ENCODE measurements at regions not wholly inside any gene's neighbourhood (a gene's known extent, or its start where the extent isn't known, plus 50 kb on each side); places are given as distances from the start of the nearest gene placed in this dataset.
"Not testable (repeated sequence)": the region's sequence is repeated elsewhere in the genome, so short reads cannot be mapped to it uniquely, and the experiment has no call there.

DNA sequence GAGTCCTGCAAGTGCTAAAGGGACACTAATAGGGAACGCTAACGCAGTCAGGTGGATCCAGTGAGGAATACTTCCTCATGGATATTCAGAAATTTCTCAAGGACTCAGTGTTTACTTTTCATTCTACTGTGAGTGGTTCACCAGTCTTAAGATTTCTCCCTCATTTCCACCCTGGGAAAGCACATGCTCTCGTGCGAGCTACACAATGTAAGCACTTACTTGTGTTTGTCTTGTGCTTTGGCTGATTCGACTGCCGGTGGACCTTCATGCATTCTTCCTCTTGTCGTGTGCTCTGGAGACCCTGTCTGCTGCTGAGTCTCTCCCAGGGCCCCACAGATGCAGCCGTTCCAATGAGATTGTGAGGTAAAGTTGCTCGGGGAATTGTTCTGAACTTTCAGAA lies 180.1 kb downstream of the NUFIP1 start:
- DNase-seq: no peak

- no peak for DNase-seq
Measured at GRCh38 chr13:44808185-44808584, 181.1 kb downstream of the NUFIP1 start.

- DNase-seq: no peak
Measured at GRCh38 chr13:44807449-44808034, 181.7 kb downstream of the NUFIP1 start.

- no peak for DNase-seq
Measured at GRCh38 chr13:44806826-44807225, 182.4 kb downstream of the NUFIP1 start.

DNA sequence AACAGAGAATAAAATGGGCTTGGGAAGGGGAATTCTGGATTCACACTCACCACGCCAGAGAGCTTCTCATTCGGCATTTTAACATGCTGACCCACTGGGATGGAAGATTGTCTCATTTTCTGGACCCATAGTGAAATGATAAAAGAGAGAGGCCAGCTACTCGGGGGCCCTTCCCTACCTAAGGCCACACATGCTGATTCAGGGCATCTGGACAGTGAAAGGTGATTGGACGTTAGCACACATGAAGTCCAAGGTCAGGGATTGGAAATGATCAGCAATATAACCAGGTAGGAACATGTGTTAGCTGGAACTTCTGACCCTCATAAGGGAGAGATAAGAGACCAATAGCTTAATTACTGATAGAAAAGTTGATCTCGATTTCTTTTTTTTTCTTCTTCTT lies 183.7 kb downstream of the NUFIP1 start:
- DNase-seq: no peak

DNA sequence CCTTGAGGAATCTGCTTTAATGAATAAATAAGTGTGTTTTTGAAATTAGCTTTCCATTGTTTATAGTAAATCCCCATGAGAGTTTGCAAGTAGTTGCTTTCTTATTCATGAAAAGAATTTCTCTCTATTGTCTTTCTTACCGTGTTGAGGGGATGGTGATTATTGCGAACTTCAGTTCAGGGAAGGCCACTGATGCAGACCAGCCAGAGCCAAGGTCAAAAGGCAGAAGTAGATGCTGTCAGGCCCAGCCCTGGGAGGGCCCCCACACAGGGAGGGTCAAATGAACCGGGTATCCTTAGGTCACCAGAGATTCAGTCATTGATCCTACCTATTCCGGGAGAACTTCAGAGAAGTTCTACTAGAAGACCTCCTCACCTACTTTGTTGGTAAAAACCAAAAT lies 185.9 kb downstream of the NUFIP1 start:
- no peak for DNase-seq

DNA sequence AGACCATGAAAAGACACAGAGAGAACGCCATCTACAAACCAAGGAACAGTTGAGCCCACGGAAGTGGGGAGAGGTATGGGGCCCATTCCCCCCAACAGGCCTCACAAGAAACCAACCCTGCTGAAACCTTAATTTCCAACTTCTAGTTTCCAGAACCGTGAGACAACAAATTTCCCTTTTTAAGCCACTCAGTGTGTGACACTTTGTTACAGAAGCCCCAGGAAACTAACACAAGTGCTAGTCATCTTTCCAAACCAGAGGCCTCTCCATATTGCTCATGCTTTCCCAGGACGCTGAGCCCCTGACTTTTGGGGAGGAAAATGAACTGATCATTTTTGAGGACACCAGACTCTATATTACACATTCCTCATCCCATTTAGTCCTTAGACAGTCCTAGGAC lies 186.8 kb downstream of the NUFIP1 start:
- no peak for DNase-seq

GRCh38 chr13:44801990-44802389 lies 187.3 kb downstream of the NUFIP1 start:
- DNase-seq: no peak

GRCh38 chr13:44800626-44801025 lies 188.6 kb downstream of the NUFIP1 start:
- no peak for DNase-seq

- no peak for DNase-seq
Measured at GRCh38 chr13:44797685-44798084, 191.6 kb downstream of the NUFIP1 start.

- DNase-seq: no peak
Measured at GRCh38 chr13:44796597-44797490, 192.4 kb downstream of the NUFIP1 start.

- DNase-seq: not testable (repeated sequence)
Measured at GRCh38 chr13:44796039-44796438, 193.2 kb downstream of the NUFIP1 start.

GRCh38 chr13:44795176-44795575 lies 194.1 kb downstream of the NUFIP1 start:
- DNase-seq: no peak

DNA sequence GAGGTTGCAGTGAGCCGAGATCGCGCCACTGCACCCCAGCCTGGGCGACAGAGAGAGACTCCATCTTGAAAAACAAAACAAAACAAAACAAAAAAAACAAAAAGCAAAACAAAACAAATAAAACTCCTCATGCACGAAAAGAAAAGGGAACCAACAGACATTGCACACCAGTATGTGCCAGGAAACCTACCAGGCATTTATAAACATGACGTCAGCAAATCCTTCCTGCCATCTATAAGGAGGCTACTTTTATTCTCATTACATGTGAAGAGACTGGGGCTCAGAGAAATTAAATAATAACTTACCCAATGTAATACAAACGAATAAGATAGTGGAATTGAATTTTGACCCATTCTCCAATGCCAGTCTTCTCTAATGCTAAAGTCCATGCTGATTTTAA lies 197.2 kb downstream of the NUFIP1 start:
- DNase-seq: no peak

DNA sequence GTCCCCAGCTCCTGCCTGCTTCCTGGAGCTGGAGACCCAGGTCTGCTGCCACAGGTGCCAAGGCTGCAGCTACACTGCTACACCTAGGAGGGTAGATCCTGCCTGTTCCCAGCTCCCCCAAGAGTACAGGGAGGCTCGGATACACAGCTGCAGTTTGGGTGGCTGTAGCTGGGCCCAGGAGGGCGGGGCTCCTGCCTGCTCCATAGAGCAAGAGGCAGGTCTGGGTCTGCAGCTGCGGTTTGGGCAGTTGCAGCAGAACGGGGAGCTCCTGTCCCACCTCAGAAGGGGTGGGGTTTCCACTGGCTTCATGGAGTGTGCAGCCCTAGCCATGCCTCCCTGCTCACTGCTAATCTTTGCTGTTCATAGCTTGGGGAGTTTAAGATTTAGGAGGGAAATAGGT lies 199.0 kb downstream of the NUFIP1 start:
- no peak for DNase-seq

- DNase-seq: no peak
Measured at GRCh38 chr13:44787617-44788016, 201.7 kb downstream of the NUFIP1 start.

- no peak for DNase-seq
Measured at GRCh38 chr13:44786756-44787155, 202.5 kb downstream of the NUFIP1 start.

DNA sequence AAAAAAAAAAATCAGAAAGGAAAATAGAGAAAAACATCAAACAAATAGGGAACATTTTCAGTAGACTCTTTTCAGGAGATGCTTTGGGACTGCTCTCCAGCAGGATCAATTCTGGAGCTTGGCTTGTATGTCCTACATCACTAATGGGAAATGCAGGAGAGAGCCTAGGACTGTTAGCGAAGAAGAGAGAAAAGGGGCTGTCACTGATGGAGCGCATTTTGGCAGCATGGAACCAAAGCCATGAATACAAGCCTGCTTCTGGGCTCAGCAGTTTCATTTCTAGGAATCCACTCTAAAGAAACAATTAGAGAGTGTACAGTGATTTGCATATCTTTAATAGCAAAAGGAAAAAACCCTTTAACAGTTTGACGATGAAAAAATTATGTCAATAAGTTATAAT lies 203.9 kb downstream of the NUFIP1 start:
- DNase-seq: no peak

GRCh38 chr13:44784708-44785080 lies 204.6 kb downstream of the NUFIP1 start:
- no peak for DNase-seq

- no peak for DNase-seq
Measured at GRCh38 chr13:44783994-44784707, 205.1 kb downstream of the NUFIP1 start.

DNA sequence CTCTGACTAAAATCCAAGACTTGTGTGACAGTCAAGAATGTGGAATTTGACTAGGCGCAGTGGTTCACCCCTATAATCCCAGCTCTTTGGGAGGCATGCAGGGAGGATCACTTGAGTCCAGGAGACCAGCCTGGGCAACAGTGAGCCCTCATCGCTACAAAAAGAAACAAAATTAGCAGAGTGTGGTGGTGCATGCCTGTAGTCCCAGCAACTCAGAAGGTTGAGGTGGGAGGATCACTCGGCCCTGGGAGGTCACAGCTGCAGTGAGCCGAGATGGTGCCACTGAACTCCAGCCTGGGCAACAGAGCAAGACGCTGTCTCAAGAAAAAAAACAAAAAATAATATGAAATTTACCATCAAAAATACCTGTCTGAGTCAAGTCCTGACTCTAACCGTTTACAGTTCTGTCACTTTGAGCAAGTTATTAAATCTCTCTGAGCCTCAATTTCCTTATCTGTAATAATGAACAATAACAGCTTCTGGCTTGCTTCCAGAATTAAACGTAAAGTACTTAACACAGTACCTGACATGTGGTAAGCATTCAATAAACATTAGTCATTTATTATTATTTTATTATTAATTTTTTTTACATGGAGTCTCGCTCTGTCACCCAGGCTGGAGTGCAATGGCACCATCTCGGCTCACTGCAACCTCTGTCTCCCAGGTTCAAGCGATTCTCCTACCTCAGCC lies 204.6 kb upstream of the TSC22D1 start:
- DNase-seq: no peak

DNA sequence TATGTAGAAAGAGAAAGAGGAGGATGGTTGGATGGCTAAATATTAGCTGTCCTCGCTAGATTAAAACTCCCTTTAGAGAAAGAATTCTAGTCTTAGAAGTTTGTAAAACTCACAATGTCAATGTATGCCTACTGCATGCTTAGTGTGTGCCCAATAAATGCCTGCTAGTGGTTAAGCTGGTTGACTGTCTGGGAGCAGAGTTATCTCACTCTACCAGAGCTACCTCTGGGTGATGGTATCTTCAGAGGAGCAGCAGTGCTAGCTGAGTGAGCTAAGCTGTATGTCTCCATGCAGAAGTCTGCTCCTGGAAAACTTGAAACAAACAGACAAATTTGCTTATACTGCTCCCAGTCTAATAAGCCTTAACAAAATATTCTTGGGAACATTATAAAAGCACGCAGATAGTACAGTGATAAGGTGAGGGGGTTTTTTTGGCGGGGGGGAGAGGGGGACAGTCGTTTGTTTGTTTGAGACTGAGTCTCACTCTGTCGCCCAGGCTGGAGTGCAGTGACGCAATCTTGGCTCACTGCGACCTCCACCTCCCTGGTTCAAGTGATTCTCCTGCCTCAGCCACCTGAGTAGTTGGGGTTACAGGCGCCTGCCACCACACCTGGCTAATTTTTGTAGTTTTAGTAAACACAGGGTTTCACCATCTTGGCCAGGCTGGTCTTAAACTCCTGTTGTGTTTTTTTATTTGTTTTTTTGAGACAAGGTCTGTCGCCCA lies 202.8 kb upstream of the TSC22D1 start:
- no peak for DNase-seq

GRCh38 chr13:44775290-44775689 lies 199.2 kb upstream of the TSC22D1 start:
- DNase-seq: not testable (repeated sequence)
